CD14-positive monocyte (primary cell): ENCODE measurements at regions not wholly inside any gene's neighbourhood (a gene's known extent, or its start where the extent isn't known, plus 50 kb on each side); places are given as distances from the start of the nearest gene placed in this dataset.

ENCODE experiments used
- DNase-seq, 3 donors: peaks; one replicate each; pipeline ENCODE4 v3.0.0-alpha.2; 2011 to 2022
- H2AFZ ChIP-seq: 2 replicates; pipeline ENCODE4 v1.6.0; 2012; ENCODE audit warnings: mild to moderate bottlenecking, low read depth, low read length, inconsistent platforms; ENCODE audit not compliant: insufficient read depth, poor library complexity, severe bottlenecking
- H3K27ac ChIP-seq, 2 donors: 1 replicate in 1 of 2; 2 replicates in 1 of 2; pipeline ENCODE4 v1.5.1; 2012 to 2013; ENCODE audit warnings: low read length in 2 of 2, control low read depth in 1 of 2, inconsistent platforms in 1 of 2, low read depth in 1 of 2, mild to moderate bottlenecking in 1 of 2
- H3K27me3 ChIP-seq, 2 donors: one replicate each; pipeline versions ENCODE4 v1.6.0 to v1.6.1; 2011 to 2013; ENCODE audit warnings: low read length in 2 of 2; ENCODE audit not compliant: control insufficient read depth in 2 of 2, insufficient read depth in 2 of 2
- H3K36me3 ChIP-seq, 2 donors: replicated peaks in 1 of 2; 1 replicate in 1 of 2; 2 replicates in 1 of 2; pipeline versions ENCODE4 v1.5.1 to v1.6.1; 2012 to 2013; ENCODE audit warnings: low read length in 2 of 2, control low read depth in 1 of 2, inconsistent platforms in 1 of 2, mild to moderate bottlenecking in 1 of 2; ENCODE audit not compliant: insufficient read depth in 2 of 2, control insufficient read depth in 1 of 2
- H3K4me1 ChIP-seq, 2 donors: 1 replicate in 1 of 2; 2 replicates in 1 of 2; pipeline versions ENCODE4 v1.5.1 to v1.6.1; 2012 to 2013; ENCODE audit warnings: low read length in 2 of 2, control low read depth in 1 of 2, inconsistent platforms in 1 of 2, mild to moderate bottlenecking in 1 of 2, moderate library complexity in 1 of 2; ENCODE audit not compliant: insufficient read depth in 2 of 2, control insufficient read depth in 1 of 2
- H3K4me2 ChIP-seq: replicated peaks from 2 replicates; pipeline ENCODE3; 2012; ENCODE audit warnings: low read length, moderate library complexity, mild to moderate bottlenecking; ENCODE audit not compliant: poor library complexity, severe bottlenecking; ENCODE audit errors: extremely low read depth
- H3K4me3 ChIP-seq, 3 experiments: fragments of 200-600 bp in 1 of 3; sonication (generic) in 1 of 3; replicated peaks in 1 of 3; 1 replicate in 2 of 3; 2 replicates in 1 of 3; pipeline ENCODE4 v1.5.1; 2011 to 2013; ENCODE audit warnings: low read length in 3 of 3, mild to moderate bottlenecking in 3 of 3, control low read depth in 2 of 3, low read depth in 2 of 3, inconsistent platforms in 1 of 3, moderate library complexity in 1 of 3
- H3K79me2 ChIP-seq: 2 replicates; pipeline ENCODE4 v1.6.0; 2012; ENCODE audit warnings: mild to moderate bottlenecking, control low read depth, inconsistent platforms, low read length, moderate library complexity; ENCODE audit not compliant: insufficient read depth
- H3K9ac ChIP-seq: 2 replicates; pipeline ENCODE4 v1.6.0; 2017; ENCODE audit warnings: low read length, mild to moderate bottlenecking; ENCODE audit not compliant: insufficient read depth, poor library complexity, severe bottlenecking
- H3K9me3 ChIP-seq, 2 donors: replicated peaks in 1 of 2; 1 replicate in 1 of 2; 2 replicates in 1 of 2; pipeline versions ENCODE4 v1.5.1 to v1.6.1; 2012 to 2013; ENCODE audit warnings: low read length in 2 of 2, control low read depth in 1 of 2; ENCODE audit not compliant: control insufficient read depth in 1 of 2, insufficient read depth in 1 of 2
- H4K20me1 ChIP-seq: 2 replicates; pipeline ENCODE4 v1.6.0; 2012; ENCODE audit warnings: mild to moderate bottlenecking, low read length, control low read depth, moderate library complexity; ENCODE audit not compliant: insufficient read depth
- H3K27ac Mint-ChIP-seq, 7 donors: one replicate each; pipeline ENCODE4 v1.8.0; 2020; ENCODE audit warnings: mild to moderate bottlenecking in 7 of 7, mixed read lengths in 7 of 7, moderate library complexity in 6 of 7, inconsistent platforms in 2 of 7
- H3K27me3 Mint-ChIP-seq, 3 donors: one replicate each; pipeline ENCODE4 v1.8.0; 2021 to 2022; ENCODE audit warnings: low read depth in 3 of 3, mild to moderate bottlenecking in 3 of 3, mixed read lengths in 3 of 3, moderate library complexity in 3 of 3, inconsistent platforms in 1 of 3
- H3K36me3 Mint-ChIP-seq, 2 donors: one replicate each; pipeline ENCODE4 v1.8.0; 2020; ENCODE audit warnings: mixed read lengths in 2 of 2, inconsistent platforms in 1 of 2, mild to moderate bottlenecking in 1 of 2
- H3K4me1 Mint-ChIP-seq: one replicate; pipeline ENCODE4 v1.8.0; 2020; ENCODE audit warnings: mild to moderate bottlenecking, mixed read lengths
- H3K4me3 Mint-ChIP-seq, 2 donors: one replicate each; pipeline ENCODE4 v1.8.0; 2020; ENCODE audit warnings: mild to moderate bottlenecking in 2 of 2, mixed read lengths in 2 of 2, moderate library complexity in 1 of 2
- H3K9me3 Mint-ChIP-seq, 7 donors: one replicate each; pipeline ENCODE4 v1.8.0; 2020 to 2022; ENCODE audit warnings: mixed read lengths in 7 of 7, mild to moderate bottlenecking in 6 of 7, moderate library complexity in 6 of 7, inconsistent platforms in 2 of 7
- WGBS: methylation state at CpG from one replicate; pipeline ENCODE4 v1.1.5; 2013; ENCODE audit warnings: missing lambda C conversion rate; ENCODE audit not compliant: insufficient coverage; 5-methylcytosine and 5-hydroxymethylcytosine counted together
- intact Hi-C, 2 donors: fragments of 100-400 bp; cut with micrococcal nuclease; formaldehyde crosslinking; loops; one replicate each; pipeline versions ENCODE4 v1.15.0 to v1.15.1; 2023
- TF ChIP-seq, protein P1 (sequence below): fragments of 200-600 bp; IDR thresholded peaks from one replicate; pipeline ENCODE4 v1.8.0; 2022; ENCODE audit warnings: antibody characterized with exemption, mild to moderate bottlenecking

GRCh38 chr21:24115141-24115540 is 1492.1 kb downstream of the MRPL39 start:
- no peak overlapping the region for H3K4me3 Mint-ChIP-seq
- intact Hi-C loops = no loop called here

DNA sequence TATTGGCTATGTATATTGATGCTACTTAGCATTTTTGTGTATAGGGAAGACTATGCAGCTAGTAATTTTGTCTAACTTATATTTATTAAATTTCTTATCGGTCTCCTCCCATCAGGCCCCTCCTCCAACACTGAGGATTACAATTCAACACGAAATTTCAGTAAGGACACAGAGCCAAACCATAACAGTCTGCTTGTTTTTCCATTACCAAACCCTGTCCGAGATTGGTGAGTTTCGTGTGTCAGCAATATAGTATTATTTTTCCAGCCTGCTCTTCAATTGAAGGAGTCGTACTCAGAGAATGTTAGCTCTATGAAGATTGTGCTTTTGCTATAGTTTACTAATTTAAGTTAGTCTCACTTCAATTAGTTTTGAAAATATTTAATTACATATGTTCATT is 1495.3 kb downstream of the MRPL39 start:
- intact Hi-C loops = no loop called here

More at GRCh38 chr21:24115141-24115540, 1492.1 kb downstream of the MRPL39 start:
- no peak overlapping the region for H3K9ac ChIP-seq
- H3K9me3 ChIP-seq = no peaks in the 10 kb centered on the region
- H2AFZ ChIP-seq = no peak overlapping the region
- no peaks in the 10 kb centered on the region for H4K20me1 ChIP-seq
- H3K4me1 ChIP-seq = no peaks in the 10 kb centered on the region
- TF ChIP-seq, protein P1, sequence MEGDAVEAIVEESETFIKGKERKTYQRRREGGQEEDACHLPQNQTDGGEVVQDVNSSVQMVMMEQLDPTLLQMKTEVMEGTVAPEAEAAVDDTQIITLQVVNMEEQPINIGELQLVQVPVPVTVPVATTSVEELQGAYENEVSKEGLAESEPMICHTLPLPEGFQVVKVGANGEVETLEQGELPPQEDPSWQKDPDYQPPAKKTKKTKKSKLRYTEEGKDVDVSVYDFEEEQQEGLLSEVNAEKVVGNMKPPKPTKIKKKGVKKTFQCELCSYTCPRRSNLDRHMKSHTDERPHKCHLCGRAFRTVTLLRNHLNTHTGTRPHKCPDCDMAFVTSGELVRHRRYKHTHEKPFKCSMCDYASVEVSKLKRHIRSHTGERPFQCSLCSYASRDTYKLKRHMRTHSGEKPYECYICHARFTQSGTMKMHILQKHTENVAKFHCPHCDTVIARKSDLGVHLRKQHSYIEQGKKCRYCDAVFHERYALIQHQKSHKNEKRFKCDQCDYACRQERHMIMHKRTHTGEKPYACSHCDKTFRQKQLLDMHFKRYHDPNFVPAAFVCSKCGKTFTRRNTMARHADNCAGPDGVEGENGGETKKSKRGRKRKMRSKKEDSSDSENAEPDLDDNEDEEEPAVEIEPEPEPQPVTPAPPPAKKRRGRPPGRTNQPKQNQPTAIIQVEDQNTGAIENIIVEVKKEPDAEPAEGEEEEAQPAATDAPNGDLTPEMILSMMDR = no peak
- no peaks in the 10 kb centered on the region for H3K36me3 ChIP-seq
- no peak for DNase-seq
- Mint-ChIP-seq H3K9me3 (peaks cover 0 to 4% (median 0%) of the 10 kb centered on the region in 7 donors), H3K27ac (no peak overlapping the region), H3K27me3 (peaks cover 0 to 3% (median 2%) of the 10 kb centered on the region in 3 donors), H3K36me3 (no peaks in the 10 kb centered on the region), H3K4me1 (no peaks in the 10 kb centered on the region)
- no peaks in the 10 kb centered on the region for H3K79me2 ChIP-seq
- no peak overlapping the region for H3K27ac ChIP-seq
- no peaks in the 10 kb centered on the region for H3K27me3 ChIP-seq
- H3K4me3 ChIP-seq = no peak overlapping the region
- WGBS = no CpG with 5 or more reads among the region's 2 CpGs
- no peak overlapping the region for H3K4me2 ChIP-seq

More for the DNA sequence above, 1495.3 kb downstream of the MRPL39 start:
- H3K9me3 Mint-ChIP-seq = peaks cover 0 to 4% (median 0%) of the 10 kb centered on the region in 7 donors
- WGBS = no CpG with 5 or more reads among the region's 5 CpGs
- no peaks in the 10 kb centered on the region for H3K36me3 ChIP-seq
- no peaks in the 10 kb centered on the region for H3K79me2 ChIP-seq
- no peak overlapping the region for H2AFZ ChIP-seq
- no peaks in the 10 kb centered on the region for H3K4me1 ChIP-seq
- no peaks in the 10 kb centered on the region for H3K36me3 Mint-ChIP-seq
- no peak overlapping the region for H3K27ac Mint-ChIP-seq
- no peak for DNase-seq
- no peaks in the 10 kb centered on the region for H4K20me1 ChIP-seq
- no peak overlapping the region for H3K9ac ChIP-seq
- no peaks in the 10 kb centered on the region for H3K9me3 ChIP-seq
- H3K4me2 ChIP-seq = no peak overlapping the region
- no peak overlapping the region for H3K27ac ChIP-seq
- peaks cover 0 to 3% (median 2%) of the 10 kb centered on the region in 3 donors for H3K27me3 Mint-ChIP-seq
- no peak overlapping the region for H3K4me3 Mint-ChIP-seq
- TF ChIP-seq, protein P1 = no peak
- no peaks in the 10 kb centered on the region for H3K4me1 Mint-ChIP-seq
- no peak overlapping the region for H3K4me3 ChIP-seq
- H3K27me3 ChIP-seq = no peaks in the 10 kb centered on the region
